ENCODE measurements at regions not wholly inside any gene's neighbourhood (a gene's known extent, or its start where the extent isn't known, plus 50 kb on each side); places are given as distances from the start of the nearest gene placed in this dataset.
A peak's percentile ranks its signal among the peaks of the same experiment; 100 is the strongest.
"Not testable (repeated sequence)": the region's sequence is repeated elsewhere in the genome, so short reads cannot be mapped to it uniquely, and the experiment has no call there.

DNA sequence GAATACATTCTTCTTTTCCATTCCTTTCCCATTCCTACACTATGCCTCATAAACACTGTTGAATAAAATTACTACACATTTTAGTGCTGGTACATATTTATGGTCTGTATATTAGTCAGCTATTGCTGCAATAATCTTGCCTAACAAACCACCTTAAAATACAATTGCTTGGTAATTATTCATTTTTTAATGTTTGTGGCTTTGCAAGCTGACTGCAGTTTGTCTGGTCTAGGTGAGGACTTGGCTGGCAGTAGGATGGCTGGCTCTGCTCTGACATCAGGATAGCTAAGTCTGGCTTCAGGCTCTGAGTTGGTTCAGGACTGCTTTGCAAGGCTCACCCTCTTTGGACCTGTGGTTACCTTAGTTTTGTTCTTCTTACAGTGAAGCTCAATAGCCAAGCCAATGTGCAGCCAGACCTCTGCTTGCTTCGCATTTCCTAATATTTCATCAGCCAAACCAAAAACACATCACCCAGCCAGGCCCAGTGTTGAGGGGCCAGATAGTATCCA lies 913.4 kb upstream of the RAG2 start:
- DNase-seq (ENCODE audit: low read depth): peak; percentile 76

DNA sequence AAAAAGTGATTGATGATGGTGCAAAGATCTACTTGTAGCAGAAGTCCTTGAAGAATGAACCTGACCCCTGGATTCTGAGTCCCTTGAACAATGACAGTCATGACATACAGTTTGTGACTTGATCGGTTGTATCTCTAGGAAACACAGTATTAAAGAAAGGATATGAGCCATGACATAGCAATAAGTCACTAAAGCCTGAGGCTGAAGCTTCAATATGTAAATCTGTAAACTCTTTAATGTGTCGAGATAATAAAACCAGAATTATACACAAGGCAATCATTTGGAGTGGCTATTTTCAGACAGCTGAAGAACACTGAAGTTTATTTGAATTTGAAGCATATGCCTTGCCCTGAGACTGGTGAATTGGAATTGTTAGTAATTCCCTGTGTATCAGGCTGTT lies 911.5 kb upstream of the RAG2 start:
- DNase-seq (ENCODE audit: low read depth): peak; percentile 19

- DNase-seq (ENCODE audit: low read depth): peak; percentile 30
Measured at GRCh38 chr11:37506531-37506930, 908.5 kb upstream of the RAG2 start.

- no peak for DNase-seq (ENCODE audit: low read depth)
Measured at GRCh38 chr11:37505406-37505805, 907.4 kb upstream of the RAG2 start.

DNA sequence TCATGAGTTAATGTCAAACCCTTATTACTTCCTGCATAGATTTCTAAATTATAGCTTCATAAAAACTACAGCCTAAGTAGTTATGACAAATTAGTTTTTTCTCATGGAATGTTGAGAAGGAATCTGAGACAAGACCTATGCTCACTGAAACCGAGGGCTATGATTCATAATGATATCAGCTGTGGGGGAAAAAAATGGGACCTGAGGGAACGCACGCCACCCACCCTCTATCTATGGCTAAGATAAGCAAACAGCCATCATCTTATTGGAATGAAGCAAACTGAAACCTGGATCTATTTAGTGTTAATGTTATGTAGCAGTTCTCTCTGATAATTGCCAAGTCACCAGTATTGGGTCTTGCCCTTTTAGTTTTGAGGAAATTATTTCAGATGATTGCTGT lies 906.9 kb upstream of the RAG2 start:
- DNase-seq (ENCODE audit: low read depth): peak; percentile 96

DNA sequence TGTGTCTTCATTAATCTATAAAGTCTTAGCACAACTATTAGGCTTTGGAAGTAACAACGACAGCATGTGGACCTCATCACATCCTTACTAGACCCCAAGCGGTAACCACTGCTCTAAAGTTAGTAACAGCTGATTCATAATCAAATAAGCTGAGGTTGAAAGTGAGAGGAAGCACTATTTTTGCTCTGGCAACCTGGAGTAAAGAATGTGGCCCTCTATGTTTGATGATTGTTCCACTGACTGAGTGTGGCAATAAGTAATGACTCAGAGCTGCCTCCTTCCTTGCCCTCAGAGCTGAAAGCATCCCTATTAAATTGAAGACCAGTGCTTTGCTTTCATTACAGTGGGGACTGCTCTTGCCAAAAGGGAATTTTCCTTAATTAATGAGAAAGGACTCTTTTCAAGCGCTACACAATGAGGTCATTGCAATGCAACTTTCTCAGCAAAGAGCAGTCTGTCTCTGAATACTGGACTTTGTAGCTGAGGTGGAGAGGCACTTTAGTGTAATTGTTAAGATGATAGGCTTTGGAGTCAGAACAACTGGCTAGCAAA lies 906.1 kb upstream of the RAG2 start:
- peak; percentile 96 for DNase-seq (ENCODE audit: low read depth)

- no peak for DNase-seq (ENCODE audit: low read depth)
Measured at GRCh38 chr11:37503411-37504059, 905.5 kb upstream of the RAG2 start.

- DNase-seq (ENCODE audit: low read depth): peak; percentile 7
Measured at GRCh38 chr11:37502202-37502601, 904.2 kb upstream of the RAG2 start.

DNA sequence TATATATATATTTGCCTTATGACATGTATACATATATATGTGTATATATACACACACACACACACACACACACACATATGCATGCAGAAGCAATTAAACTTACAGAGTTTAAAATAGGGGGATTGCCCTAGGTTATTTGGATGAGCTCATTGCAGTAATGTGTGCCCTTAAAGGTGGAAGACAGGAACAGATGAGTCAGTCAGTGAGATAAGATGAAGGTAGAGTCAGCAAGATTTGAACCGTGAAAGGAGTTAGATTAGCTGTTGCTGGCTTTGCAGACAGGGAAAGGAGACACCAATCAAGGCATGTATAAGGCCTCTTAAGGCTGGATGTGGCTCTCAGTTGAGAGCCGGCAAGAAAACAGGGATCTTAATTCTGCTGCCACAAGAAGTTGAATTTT lies 902.4 kb upstream of the RAG2 start:
- DNase-seq (ENCODE audit: low read depth): no peak

GRCh38 chr11:37497326-37497725 lies 899.3 kb upstream of the RAG2 start:
- no peak for DNase-seq (ENCODE audit: low read depth)

- DNase-seq (ENCODE audit: low read depth): peak; percentile 20
Measured at GRCh38 chr11:37496201-37496600, 898.2 kb upstream of the RAG2 start.

- no peak for DNase-seq (ENCODE audit: low read depth)
Measured at GRCh38 chr11:37484298-37484697, 886.3 kb upstream of the RAG2 start.

- no peak for DNase-seq (ENCODE audit: low read depth)
Measured at GRCh38 chr11:37483761-37484160, 885.7 kb upstream of the RAG2 start.

GRCh38 chr11:37474889-37475288 lies 876.9 kb upstream of the RAG2 start:
- DNase-seq (ENCODE audit: low read depth): no peak

DNA sequence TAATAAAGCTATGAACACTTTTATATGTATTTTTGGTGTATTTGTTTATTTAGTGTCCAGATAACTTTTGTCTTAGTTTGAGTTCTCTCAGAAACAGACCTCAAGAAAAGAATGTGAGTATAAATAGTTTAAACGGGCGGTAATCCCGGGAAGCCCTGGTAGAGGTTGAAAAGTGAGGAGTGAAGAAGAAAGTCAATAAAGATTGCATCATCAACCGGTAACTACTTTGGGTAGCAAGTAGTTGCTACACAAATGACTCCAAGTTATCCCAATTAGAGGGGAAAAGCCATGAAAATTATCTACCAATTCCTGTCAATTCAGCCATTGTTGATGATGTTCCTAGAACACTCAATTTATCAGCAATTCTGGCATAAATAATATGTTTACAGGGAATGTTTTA lies 870.3 kb upstream of the RAG2 start:
- DNase-seq (ENCODE audit: low read depth): no peak

DNA sequence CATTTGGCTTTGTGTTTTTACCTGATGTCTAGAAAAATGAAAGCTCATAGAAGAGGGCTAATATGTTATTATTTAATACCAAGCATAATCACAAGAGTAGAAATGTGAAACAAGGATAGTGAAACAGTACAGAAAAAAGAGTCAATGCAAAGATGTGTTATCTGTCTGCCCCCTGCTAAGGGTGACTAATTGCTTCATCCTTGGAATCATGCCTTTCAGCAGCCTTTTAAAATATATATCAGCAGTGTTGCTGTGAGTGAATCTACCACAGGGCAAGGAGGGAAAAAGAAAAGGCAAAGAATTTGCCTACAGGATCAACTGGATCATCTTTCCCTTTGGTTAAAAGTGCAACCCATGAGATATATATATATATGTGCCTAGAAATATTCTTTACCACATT lies 867.2 kb upstream of the RAG2 start:
- peak; percentile 13 for DNase-seq (ENCODE audit: low read depth)

DNA sequence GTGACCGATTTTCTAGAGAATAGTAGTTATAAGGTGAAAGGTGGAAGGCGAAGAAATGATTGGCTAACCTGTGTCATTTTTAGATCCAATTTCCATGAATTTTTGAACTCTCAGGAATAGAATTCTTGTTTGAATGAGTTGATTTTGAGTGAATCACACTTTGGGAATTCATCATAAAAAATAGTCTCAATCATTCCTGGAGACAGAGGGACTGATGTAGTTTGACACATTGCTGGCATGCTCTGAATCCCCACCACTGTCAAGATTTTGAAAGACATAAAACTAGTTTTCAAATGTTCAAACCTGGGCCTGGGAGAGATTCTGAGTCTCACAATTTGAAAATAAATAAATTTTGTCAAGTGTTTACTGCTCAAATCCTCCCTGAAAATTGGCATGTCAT lies 861.4 kb upstream of the RAG2 start:
- DNase-seq (ENCODE audit: low read depth): no peak

- no peak for DNase-seq (ENCODE audit: low read depth)
Measured at GRCh38 chr11:37456746-37457145, 858.7 kb upstream of the RAG2 start.

DNA sequence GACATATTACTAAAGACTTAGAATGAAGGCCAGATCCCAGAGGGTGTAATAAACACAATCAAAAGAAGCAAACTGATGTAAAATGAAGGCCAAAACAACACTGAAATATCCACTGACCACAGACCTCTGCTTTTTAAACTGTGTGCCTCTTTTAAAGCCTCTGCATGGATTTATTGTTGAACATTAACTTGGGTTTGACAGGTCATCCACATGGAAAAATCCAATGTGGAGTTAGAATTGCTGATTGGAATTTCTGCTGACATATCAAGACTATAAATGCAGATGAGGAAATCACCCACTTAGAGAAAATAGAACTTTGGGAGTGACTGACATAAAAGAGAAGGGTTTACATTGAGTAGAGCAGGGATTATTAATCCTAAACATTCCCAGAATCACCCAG lies 853.9 kb upstream of the RAG2 start:
- DNase-seq (ENCODE audit: low read depth): no peak

GRCh38 chr11:37450613-37451012 lies 852.6 kb upstream of the RAG2 start:
- no peak for DNase-seq (ENCODE audit: low read depth)

DNA sequence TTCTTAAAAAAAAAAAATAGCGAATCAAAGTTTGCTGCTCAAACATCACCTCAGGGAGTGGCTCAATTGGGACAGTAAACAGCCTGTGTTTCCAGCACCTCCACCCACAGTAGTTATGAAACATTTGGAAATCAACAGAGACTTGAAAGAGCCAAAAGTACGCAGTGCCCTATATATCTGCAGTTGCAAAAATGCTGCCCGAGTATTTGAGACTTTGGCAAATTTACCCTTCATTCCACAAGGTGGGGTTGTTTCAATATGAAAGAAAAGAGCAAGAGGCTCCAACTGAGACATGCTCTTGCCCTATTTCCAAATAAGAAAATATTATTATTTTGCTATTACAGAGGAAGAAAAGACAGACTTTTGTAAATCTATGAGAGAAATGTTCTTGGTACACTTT lies 851.1 kb upstream of the RAG2 start:
- peak; percentile 62 for DNase-seq (ENCODE audit: low read depth)

DNA sequence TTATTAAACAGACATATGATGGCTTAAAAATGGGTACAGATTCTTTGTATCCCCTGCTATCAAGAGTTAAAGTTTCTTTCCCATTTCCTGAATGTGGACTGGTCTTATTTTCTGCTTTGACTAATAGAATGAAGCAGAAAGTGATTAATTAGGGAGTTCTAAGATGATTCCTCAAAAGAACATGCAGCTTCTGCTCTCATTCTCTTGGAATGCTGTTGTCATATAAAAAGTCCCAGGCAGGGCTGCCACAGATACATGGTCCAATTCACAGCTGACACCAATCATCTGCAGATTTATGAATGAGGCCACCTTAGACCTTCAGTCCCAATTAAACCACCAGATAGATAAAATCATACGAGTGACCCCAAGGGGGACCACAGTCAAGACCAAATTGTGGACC lies 844.5 kb upstream of the RAG2 start:
- DNase-seq (ENCODE audit: low read depth): peak; percentile 38

DNA sequence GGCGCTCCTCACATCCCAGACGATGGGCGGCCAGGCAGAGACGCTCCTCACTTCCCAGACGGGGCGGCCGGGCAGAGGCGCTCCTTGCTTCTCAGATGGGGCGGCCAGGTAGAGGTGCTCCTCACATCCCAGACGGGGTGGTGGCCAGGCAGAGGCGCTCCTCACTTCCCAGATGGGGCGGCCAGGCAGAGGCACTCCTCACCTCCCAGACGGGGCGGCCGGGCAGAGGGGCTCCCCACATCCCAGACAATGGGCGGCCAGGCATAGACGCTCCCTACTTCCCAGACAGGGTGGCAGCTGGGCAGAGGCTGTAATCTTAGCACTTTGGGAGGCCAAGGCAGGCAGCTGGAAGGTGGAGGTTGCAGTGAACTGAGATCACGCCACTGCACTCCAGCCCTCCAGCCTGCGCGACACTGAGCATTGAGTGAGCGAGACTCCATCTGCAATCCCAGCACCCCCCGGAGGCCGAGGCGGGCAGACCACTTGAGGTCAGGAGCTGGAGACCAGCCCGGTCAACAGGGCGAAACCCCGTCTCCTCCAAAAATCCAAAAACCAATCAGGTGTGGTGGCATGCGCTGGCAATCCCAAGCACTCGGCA lies 833.7 kb upstream of the RAG2 start:
- not testable (repeated sequence) for DNase-seq (ENCODE audit: low read depth)

Data from EH (cell line).